Activated gamma-delta T cell (primary cell): ENCODE measurements at regions not wholly inside any gene's neighbourhood (a gene's known extent, or its start where the extent isn't known, plus 50 kb on each side); places are given as distances from the start of the nearest gene placed in this dataset.
"Not testable (repeated sequence)": the region's sequence is repeated elsewhere in the genome, so short reads cannot be mapped to it uniquely, and the experiment has no call there.

Source experiments
- DNase-seq: peaks from one replicate; lab custom pipeline; 2025; lab: John Stamatoyannopoulos, UW

DNA sequence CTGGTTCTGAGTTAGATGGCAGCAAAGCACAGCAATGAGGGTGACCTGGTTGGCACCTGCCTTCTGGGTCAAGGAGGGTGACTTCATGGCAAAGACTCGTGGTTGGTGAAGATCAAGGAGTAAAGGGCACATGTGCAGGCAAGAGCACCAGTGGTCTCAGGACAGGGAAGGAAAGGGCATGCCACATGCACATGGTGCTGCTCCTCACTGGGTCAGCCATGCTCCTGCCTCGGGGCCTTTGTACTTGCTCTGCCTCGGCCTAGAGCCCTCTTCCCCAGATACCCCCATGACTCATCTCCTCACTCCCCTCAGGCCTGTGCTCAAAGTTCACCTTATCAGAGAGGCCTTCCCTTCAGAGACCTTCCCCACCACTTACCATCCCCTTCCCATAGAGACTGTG is 106.7 kb upstream of the KDM7A start:
- no peak for DNase-seq

DNA sequence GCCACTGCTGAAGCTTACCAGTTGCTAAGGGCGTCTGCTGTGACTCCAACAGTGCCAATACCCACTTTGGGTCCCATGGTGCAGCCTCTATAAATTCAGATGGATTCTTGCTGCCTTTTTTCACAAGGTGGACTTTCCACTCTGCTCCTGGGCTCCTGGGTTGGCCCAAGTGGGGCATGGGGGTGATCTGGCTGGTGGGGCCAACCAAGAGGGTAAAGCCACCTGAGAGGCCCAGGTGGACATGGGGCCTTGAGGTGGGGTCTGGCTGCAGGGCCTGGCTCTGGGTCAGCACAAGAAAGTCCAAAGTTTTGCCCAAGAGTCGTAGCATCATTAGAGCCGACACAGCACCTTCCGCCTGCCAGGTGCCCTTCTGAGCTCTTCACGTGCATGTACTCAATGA is 105.2 kb upstream of the KDM7A start:
- DNase-seq, result no peak

DNA sequence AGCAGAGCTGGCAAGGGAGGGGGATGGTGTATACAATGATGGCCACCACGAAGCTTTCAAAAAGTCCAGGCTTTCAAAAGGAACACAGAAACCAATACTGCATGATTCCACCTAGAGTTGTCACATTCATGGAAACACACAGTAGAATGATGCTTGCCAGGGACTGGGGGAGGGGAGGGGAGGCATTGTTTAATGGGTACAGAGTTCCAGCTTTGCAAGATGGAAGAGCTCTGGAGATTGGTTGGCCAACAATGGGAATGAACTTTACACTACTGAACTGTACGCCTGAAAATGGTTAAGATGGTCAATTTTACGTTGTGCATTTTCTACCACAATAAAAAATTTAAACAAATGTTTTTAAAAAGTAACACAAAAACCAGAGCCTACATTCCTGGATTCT is 104.5 kb upstream of the KDM7A start:
- DNase-seq, result no peak

DNA sequence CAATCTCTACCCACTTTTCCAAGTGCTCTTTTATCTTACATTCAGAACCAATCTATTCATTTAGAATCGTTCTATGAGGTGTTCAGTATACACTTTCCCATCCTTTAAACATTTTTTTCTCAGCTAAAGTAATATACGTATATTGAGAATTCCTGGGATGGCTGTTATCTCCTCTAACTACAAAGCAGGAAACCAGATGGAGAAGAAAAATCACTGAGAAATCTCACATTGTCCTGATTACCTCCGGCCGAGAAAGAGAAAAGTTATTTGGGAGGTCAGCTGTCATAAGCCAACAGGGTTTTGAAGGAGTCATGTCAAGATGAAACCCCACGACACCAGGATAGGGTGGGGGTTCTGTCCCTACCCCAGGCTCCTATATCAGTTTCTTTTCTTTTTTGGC is 99.2 kb upstream of the KDM7A start:
- no peak for DNase-seq

DNA sequence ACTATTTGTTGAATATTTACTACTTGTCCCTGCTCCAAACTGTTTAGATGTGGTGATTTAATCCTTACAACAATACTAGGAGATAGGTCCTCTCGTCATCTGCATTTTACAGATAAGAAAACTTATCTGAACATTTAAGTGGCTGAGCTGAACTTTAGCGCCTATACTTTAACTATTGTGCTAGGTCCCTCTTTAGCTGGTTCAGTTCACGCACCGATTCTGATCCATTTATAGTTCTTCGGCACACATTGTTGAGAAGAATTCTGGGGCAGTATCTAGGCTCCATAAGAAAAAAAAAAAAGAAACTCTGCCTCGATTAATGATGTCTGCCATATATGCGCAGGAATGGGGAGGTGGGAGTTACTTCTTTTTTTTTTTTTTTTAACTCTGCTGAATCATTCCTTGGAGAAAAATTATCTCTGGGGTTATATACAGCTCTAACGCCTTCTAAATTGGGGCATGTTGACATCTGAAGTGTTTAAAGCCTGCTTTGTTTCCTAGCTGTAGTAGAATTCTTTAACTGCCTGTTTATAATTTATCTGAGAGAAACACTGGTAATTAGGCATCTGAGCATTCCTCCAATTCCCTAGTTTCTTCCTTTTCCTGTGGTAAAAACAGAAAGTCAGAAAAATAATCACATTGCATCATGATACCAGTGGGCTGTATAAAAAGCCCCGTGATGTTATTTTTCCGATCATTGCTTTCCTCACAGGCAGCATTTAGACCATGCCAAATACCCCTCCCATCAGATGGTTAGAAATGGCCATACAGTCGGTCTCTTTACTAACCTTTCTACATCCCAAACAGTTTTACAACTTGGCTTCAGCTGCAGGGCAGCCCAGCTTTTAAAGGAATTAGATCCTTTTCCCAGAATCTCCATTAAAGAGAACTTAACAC is 98.5 kb upstream of the KDM7A start:
- DNase-seq, result no peak

DNA sequence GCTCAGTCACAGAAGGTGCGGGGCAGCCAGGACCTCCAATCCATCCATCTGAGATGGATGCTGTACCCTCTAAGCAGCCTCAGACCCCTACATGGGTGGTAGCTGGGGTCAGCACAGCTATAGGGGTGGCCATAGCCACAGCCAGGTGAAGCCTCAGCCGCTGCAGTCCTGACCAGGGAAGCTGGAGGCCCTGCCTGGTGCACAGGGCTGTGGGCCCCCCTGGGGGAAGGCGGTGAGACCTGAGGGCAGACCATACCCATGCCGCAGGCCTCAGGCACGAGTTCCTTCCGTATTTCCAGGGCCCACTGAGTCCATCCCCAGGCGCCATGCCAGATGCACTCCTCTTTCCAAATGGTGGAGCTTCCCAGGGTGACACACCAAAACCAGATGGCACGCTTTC is 96.6 kb upstream of the KDM7A start:
- no peak for DNase-seq

DNA sequence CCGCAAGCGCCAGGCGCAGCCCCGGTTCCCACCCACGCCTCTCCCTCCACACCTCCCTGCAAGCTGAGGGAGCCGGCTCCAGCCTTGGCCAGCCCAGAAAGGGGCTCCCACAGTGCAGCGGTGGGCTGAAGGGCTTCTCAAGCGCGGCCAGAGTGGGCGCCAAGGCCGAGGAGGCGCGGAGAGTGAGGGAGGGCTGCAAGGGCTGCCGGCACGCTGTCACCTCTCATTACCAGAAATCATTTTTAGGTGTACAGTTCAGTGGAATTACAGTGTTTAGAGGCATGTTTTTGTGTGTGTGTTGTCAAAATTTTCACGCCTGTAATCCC is 94.8 kb upstream of the KDM7A start:
- not testable (repeated sequence) for DNase-seq

DNA sequence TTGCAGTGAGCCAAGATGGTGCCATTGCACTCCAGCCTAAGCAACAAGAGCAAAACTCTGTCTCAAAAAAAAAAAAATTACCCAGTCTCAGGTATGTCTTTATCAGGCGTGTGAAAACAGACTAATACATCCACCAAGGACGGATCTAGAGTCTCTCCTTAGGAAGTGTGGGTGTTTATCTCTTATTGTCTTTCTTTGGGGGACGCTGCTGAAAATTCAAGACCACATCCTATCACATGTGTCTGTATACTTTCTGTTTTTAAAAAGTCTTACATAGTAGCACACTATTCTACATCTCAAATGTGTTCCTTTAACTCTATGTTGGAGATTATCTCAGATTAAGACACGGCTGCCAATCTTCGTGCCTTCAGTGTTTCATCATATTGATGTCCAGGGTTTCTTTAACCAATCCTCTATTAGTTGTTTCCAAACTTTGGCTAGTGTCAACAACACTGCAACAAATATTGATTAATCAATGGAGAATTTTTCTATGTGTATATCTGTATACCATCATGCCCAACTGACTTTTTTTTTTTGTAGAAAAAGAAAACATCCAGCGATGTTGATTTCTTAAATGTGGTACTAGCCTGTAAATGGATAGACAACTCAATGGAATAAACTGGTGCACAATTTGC is 92.3 kb upstream of the KDM7A start:
- DNase-seq, result no peak

DNA sequence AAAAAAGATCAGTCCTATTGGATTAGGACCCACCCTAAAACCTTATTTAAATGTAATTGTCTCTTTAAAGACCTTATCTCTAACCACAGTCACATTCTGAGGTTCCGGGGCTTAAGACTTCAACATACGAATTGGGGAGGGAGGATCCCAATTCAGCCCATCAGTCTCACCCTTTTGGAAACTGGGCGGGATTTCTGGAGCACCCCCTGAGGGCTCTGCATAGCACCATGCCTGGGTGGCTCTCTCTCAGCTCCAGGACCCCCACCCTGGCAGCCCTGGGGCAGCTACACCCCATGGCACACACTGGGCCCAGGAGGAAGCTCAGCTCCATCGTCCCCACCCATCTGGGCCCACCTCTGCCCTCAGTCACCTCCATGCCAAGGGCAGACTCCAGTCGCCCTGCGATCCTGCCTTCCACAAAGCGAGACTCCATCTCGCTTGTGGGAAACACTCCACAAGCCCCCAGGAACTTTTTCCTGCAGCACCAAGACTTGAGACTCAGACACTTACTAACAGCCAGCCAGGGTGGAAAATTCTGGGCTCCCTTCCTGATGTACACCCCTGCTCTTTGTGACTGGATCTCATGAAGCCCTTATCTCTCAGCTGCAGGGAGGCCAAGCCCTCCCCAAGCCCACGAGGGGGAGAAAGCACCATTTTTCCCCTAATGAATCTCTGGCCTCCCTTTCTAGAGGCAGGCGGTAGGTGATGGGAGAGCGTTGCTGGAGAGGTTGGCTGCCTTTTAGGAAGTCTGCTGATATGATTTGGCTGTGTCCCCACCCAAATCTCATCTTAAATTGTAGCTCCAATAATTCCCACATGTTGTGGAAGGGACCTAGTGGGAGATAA is 90.8 kb upstream of the KDM7A start:
- no peak for DNase-seq

DNA sequence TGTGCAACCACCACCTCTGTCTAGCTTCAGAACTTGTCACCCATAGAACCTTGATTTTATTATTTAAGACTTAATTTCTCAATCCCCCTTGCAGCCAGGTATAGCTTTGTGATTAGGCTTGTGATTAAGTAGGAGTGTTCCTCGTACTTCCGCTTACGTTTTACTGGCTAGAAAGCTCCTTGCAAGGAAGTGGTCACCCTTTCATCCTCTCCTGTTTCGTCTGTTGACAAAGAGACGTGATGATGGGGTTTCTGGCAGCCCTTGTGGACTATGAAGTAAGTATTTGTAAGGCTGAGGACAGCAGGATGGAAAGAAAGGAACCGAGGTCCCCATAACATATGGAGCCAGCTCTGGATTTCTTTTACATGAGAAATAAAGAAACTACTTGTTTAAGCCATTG is 86.5 kb upstream of the KDM7A start:
- no peak for DNase-seq

DNA sequence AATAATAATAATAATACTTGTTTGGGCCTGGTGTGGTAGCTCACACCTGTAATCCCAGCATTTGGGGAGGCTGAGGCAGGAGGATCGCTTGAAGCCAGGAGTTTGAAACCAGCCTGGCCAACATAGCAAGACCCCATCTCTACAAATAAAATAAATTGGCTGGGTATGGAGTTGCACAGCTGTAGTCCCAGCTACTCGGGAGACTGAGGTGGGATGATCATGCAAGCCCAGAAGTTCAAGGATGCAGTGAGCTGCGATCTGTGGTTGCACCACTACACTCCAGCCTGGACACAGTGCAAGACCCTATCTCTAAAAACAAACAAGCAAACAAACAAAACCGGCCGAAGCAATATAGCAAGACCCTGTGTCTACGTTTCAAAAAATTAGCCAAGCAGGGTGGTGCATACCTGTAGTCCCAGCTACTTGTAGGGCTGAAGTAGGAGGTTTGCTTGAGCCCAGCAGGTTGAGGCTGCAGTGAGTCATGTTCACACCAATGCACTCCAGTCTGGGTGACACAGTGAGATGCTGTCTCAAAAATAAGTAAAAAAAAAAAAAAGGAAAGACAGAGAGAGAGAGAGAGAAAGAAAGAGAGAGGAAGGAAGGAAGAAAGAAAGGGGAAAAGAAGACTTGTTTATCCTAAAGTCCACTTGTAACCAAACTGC is 85.6 kb upstream of the KDM7A start:
- no peak for DNase-seq

DNA sequence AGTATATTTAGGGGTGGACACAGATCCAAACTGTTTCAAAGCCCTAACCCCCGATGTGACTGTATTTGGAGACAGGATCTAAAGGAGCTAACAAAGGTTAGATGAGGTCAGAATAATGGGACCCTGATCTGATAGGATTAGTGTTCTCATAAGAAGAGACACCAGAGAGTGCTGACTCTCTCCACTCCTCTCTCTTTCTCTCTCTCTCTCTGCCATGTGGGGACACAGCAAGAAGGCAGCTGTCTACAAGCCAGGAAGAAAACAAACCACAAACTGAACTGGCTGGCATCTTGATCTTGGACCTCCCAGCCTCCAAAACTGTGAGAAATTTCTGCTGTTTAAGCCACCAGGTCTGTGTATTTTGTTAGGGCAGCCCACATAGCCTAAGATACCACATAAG is 84.7 kb upstream of the KDM7A start:
- no peak for DNase-seq

DNA sequence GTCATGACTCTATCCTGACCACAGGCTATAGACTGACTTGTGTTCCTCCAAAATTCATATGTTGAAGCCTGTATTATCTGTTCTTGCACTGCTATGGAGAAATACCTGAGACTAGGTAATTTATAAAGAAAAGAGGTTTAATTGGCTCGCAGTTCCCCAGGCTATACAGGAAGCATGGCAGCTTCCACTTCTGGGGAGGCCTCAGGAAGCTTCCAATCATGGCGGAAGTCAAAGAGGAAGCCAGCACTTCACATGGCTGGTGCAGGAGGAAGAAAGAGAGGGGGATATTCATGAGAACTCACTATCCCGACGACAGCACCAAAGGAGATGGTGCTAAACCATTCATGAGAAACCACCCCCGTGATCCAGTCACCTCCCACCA is 84.3 kb upstream of the KDM7A start:
- DNase-seq, result no peak

DNA sequence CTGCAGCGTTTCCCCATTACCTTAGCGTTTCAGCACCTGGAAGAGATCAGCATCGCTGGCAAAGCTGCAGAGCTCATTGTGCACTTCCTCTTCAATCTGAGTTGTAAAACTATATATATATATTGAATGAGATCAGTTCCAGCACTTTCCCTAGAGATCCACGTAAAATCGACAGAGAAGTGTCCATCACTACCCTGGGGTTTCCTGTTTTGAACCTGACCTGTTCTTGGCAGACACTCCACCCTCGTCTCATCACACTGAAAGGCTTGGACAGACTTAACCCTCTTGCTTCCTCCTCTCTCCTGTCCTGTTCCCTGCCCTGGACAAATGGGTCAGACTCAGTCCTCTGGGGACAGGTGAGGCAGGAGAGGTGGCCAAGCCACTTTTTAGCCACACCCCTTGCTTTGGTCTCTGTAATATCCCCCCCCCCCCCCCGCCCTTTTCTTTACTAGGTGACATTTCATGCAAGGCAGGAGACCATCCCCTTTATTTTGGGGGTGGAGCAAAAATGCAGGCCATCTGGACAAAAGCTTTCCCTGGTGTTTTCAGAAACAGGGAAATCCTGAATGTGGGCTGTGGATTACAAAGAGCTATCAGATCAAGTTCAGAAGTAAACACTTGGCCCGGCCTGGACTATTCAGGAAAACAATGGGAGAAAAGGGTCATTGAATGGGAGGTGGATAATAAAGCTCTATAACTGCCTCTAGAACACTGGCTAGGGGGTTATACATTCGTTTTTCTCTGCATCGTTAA is 83.7 kb upstream of the KDM7A start:
- no peak for DNase-seq

DNA sequence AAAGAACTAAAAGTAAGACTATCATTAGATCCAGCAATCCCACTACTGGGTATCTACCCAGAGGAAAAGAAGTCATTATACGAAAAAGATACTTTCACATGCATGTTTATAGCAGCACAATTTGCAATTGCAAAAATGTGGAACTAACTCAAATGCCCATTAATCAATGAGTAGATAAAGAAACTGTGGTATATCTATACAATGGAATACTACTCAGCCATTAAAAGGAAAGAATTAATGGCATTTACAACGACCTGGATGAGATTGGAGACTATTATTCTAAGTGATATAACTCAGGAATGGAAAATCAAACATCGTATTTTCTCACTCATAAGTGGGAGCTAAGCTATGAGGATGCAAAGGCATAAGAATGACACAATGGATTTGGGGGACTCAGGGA is 80.5 kb upstream of the KDM7A start:
- not testable (repeated sequence) for DNase-seq

DNA sequence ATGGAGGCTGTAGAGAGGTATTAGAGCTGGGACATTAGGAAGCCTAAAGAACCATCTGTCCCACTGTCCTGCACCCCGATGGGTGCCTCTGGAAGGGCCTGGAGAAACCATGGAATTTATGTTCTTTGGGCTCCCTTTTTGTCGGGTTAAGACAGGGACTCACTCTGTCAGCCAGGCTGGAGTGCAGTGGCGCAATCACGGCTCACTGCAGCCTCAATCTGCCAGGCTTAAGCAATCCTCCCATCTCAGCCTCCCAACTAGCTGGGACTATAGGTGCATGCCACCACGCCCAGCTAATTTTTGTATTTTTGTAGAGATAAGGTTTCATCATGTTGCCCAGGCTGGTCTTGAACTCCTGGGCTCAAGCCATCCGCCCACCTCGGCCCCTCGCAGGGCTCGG is 78.2 kb upstream of the KDM7A start:
- not testable (repeated sequence) for DNase-seq

DNA sequence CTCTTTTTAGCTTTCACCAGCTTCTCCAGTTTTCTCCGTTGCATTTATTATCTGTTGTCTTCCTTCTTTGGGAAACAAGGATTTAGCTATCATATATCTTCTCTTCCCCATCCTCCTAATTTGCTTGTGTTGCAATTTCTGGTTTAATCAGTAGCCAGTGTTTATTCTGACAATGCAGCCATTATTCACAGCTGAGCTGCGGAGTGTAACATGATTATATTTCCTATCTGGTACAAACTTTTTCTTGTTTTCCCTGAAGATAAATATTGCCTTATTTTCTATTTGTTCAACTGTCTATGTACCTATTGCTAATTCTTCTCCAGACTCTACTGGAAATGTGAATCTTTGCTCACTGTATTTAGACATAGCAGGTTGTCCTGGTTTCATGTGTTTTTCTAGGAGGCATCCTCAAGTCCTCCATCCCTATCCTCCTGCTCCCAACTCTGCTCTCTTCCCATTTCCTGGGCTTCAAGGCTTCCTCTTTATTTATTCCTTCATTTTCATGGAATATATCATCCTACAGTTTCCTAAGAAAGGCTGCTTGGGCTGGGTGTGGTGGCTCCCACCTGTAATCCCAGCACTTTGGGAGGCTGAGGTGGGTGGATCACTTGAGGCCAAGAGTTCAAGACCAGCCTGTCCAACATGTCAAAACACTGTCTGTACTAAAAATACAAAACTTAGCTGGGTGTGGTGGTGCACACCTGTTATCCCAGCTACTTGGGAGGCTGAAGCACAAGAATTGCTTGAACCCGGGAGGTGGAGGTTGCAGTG is 72.4 kb upstream of the KDM7A start:
- no peak for DNase-seq

DNA sequence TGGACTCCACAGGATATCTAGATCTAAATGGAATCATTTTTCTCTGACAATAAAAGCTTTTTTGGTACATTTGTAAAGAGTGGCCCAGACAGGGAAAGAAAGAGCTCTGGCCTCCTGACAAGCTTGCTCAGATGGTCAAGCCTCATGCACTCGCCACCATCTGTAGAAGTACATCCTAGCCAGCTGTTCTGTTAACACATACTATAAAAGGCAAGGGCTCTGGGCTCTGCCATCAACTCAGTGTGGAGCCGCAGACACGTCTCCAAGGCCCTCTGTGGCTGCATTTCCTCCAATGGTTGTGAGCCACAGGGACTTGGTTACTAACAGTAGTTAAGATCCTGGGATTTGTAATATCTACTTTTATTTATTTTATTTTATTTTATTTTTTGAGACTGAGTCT is 70.8 kb upstream of the KDM7A start:
- no peak for DNase-seq

DNA sequence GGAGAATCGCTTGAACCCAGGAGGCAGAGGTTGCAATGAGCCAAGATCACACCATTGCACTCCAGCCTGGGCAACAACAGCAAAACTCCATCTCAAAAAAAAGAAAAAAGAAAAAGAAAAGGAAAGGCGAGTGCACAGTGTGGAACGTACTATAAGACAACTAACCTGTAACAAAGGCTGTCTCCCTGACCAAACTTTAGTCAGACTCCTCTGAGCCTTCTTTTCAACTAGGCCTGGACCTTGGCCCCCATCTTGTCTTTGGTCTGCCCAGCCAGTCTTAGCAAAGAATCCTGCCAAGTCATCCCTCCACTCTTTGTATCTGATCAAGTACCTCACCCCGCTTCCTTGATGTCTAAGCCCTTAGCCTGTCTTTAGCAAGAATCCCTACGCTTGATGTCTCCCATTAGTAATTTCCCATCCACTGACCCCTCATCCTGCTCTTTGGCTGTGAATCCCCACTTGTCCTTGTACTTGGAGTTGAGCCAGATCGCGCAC is 68.9 kb upstream of the KDM7A start:
- no peak for DNase-seq
